ENCODE measurements at regions not wholly inside any gene's neighbourhood (a gene's known extent, or its start where the extent isn't known, plus 50 kb on each side); places are given as distances from the start of the nearest gene placed in this dataset.

- no peak for TF ChIP-seq CTCF (IDR thresholded peaks at IDR 0.05)
- no peak for TF ChIP-seq POLR2A (IDR thresholded peaks at IDR 0.05)
- no peak overlapping the region for H3K4me3 ChIP-seq (replicated peaks in 1 of 3)
- intact Hi-C loops (cut with DNase I): no loop called here
- H3K9me3 ChIP-seq: no peaks in the 10 kb centered on the region
- DNase-seq: no peak
- H3K27me3 ChIP-seq: no peaks in the 10 kb centered on the region
- no peak overlapping the region for H3K27ac ChIP-seq
- H3K4me1 ChIP-seq: no peaks in the 10 kb centered on the region
- H3K36me3 ChIP-seq: no peaks in the 10 kb centered on the region
- 85 to 88% methylated on average over 13 to 23 of the region's 25 CpGs for WGBS, 2 donors
Measured at GRCh38 chr7:416761-417624, 102.7 kb downstream of the PDGFA start.

GRCh38 chr7:417625-417889 is 102.1 kb downstream of the PDGFA start:
- intact Hi-C loops (cut with DNase I): no loop called here
- TF ChIP-seq POLR2A (IDR thresholded peaks at IDR 0.05) (no peak), CTCF (IDR thresholded peaks at IDR 0.05) (no peak)
- Histone ChIP-seq H3K4me1 (no peaks in the 10 kb centered on the region), H3K36me3 (no peaks in the 10 kb centered on the region), H3K27me3 (no peaks in the 10 kb centered on the region), H3K4me3 (replicated peaks in 1 of 3) (no peak overlapping the region), H3K9me3 (no peaks in the 10 kb centered on the region), H3K27ac (no peak overlapping the region)
- DNase-seq: no peak
- WGBS, 2 donors: 98% methylated on average over 5 of the region's 5 CpGs

- no peak overlapping the region for H3K27ac ChIP-seq
- TF ChIP-seq CTCF (IDR thresholded peaks at IDR 0.05) (no peak), POLR2A (IDR thresholded peaks at IDR 0.05) (no peak)
- intact Hi-C loops (cut with DNase I): no loop called here
- no peak overlapping the region for H3K4me3 ChIP-seq (replicated peaks in 1 of 3)
- no peak for DNase-seq
- no peaks in the 10 kb centered on the region for H3K9me3 ChIP-seq
- H3K4me1 ChIP-seq: no peaks in the 10 kb centered on the region
- H3K36me3 ChIP-seq: no peaks in the 10 kb centered on the region
- no peaks in the 10 kb centered on the region for H3K27me3 ChIP-seq
- 91 to 94% methylated on average over 7 of the region's 7 CpGs for WGBS, 2 donors
Measured at GRCh38 chr7:417973-418601, 101.6 kb downstream of the PDGFA start.

GRCh38 chr7:418636-419280 is 100.9 kb downstream of the PDGFA start:
- no peaks in the 10 kb centered on the region for H3K27me3 ChIP-seq
- no peak for DNase-seq
- intact Hi-C loops (cut with DNase I): no loop called here
- TF ChIP-seq POLR2A (IDR thresholded peaks at IDR 0.05): no peak
- TF ChIP-seq CTCF (IDR thresholded peaks at IDR 0.05): no peak
- H3K4me1 ChIP-seq: no peaks in the 10 kb centered on the region
- H3K27ac ChIP-seq: no peak overlapping the region
- 65% methylated on average over 9 to 11 of the region's 11 CpGs for WGBS, 2 donors
- H3K36me3 ChIP-seq: no peaks in the 10 kb centered on the region
- H3K9me3 ChIP-seq: no peaks in the 10 kb centered on the region
- H3K4me3 ChIP-seq (replicated peaks in 1 of 3): no peak overlapping the region

Measured in thyroid gland (tissue), 4 donors.